Fibroblast of lung (primary cell): ENCODE measurements at regions not wholly inside any gene's neighbourhood (a gene's known extent, or its start where the extent isn't known, plus 50 kb on each side); places are given as distances from the start of the nearest gene placed in this dataset.

Source experiments
- CTCF ChIP-seq, 2 donors: IDR thresholded peaks in 1 of 2; conservative IDR thresholded peaks in 1 of 2; 1 replicate in 1 of 2; 2 replicates in 1 of 2; pipeline ENCODE4 v1.5.1; 2011 to 2012; ENCODE audit warnings: low read length in 2 of 2, control low read depth in 1 of 2, inconsistent platforms in 1 of 2, low read depth in 1 of 2, mild to moderate bottlenecking in 1 of 2
- EZH2 ChIP-seq: IDR thresholded peaks from 2 replicates; pipeline ENCODE4 v1.5.1; 2012; ENCODE audit warnings: low read length, control low read depth, mild to moderate bottlenecking; ENCODE audit errors: missing control alignments

DNA sequence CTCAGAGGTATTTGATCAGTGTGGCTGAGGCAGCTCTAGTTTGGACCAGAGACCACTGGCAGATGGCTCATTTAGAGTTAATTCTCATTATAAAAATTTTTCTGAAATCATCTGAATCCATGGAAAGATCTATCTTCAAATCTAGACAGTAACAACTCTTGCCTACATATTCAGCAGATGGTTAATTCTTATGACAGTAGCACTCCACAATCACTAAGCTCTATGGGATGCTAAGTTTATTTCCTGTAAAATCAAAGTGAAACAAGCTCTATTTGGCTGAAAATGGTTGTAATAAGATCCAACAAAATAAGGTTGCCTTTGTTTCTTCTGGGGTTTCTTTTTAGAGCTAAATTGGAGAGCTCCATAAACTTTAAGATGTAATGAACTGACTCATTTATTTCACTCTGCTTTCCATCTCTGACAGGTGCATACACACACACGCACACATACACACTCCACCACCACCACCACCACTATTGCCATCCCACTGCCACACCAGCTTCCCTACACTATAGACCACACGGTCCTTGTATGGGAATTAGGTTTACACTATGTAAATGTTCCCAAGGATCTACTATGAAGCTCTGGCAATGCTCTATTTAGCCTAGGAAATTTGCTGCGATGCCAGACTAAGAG lies 293.1 kb downstream of the RPAP3 start:
- TF ChIP-seq EZH2 (no peak), CTCF (conservative IDR thresholded peaks at IDR 0.05 in 1 of 2, IDR thresholded peaks at IDR 0.05 in 1 of 2; ENCODE audit: low read depth in 1 of 2, low read length in 2 of 2) (no peak)
